CD4-positive, alpha-beta T cell treated with Interleukin-15 for 1 hour (primary cell): ENCODE measurements at regions not wholly inside any gene's neighbourhood (a gene's known extent, or its start where the extent isn't known, plus 50 kb on each side); places are given as distances from the start of the nearest gene placed in this dataset.

Experiments used
- DNase-seq: peaks from one replicate; pipeline ENCODE4 v3.0.0-alpha.2; 2020

DNA sequence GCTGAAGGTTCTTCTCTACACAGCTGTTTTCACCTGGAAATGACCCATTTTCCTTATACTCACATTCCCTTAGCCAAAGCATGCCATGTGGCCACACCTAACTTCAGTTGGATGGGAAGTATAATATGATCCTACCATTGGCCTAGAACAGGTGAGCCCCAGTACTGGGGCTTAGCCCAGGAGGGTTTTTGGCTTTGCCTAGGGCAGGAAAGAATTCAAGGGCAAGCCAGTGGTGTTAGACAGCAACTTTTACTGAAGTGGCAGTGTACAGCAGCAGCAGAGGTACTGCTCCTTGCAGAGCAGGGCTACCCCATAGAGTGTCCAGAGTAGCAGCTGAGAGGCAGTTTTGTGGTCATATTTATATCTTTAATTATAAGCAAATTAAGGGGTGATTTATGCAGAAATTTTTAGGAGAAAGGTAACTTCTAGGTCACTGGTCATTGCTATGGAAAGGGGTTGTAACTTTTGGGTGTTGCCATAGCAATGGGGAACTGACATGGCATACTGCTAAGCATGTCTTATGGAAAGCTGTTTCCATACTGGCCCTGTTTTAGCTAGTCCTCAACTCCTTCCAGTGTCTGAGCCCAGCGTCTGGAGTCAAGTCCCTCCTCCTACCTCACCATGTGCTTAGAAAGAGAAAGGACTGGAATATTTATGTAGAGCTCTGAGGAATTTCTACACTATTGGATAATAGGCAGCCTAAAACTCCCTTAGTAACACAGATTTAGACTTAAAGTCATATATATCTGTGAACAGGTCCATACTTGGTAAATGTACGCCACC, 109.0 kb upstream of the DTNA start:
- no peak for DNase-seq

DNA sequence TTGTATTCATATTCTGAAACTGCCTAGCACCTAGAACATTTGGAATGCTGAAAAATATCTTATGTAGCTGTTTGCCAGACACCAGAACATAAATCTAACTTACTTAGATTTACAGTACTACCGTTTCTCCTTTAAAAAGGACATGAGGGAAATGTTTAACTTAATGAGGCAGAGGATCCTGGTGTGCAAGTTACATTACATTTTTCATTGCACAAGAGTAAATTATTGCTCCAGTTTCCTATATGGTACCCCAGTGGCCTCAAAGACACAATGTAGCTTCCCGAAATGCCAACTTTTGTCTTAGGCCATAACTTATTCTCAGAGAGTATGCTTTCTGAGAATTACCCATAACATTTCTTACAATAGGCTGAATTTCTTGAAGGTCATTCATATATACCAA, 105.5 kb upstream of the DTNA start:
- no peak for DNase-seq

DNA sequence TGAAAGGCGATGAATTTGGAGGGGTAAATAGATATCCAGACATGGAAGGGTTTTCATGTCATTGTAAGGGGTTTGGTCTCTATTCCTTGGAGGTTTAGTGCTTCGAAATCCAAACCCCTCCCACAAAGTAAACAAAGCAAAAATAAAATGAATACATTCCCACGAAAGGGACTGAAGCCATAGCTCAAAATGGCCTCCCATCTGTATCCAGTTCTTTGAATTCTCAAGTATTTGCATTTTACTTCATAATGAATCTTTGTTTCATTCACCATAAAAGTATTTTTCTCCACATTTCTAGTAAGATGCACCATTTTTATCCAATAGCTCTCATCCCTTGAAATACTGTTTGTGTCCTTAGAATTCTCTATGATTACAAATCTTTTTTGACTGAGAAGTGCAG, 103.2 kb upstream of the DTNA start:
- DNase-seq = no peak

DNA sequence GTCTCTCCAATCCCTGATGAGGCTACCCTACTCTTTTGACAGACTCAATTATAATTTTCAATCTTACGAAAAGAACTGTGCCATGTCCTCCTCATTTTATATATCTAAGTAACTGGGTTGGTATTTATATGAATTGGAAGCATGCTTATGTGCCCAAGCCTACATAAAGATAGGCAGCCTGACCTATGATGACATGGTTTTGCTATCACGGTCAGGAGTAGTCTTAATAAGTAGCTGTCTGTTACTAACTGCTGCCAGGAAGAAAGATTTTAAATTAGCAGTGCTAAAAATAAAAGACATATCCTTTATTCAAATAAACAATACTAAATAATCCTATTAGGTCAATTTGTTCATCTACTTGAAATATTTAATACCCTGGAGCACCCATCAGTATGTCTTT, 102.0 kb upstream of the DTNA start:
- DNase-seq = no peak

DNA sequence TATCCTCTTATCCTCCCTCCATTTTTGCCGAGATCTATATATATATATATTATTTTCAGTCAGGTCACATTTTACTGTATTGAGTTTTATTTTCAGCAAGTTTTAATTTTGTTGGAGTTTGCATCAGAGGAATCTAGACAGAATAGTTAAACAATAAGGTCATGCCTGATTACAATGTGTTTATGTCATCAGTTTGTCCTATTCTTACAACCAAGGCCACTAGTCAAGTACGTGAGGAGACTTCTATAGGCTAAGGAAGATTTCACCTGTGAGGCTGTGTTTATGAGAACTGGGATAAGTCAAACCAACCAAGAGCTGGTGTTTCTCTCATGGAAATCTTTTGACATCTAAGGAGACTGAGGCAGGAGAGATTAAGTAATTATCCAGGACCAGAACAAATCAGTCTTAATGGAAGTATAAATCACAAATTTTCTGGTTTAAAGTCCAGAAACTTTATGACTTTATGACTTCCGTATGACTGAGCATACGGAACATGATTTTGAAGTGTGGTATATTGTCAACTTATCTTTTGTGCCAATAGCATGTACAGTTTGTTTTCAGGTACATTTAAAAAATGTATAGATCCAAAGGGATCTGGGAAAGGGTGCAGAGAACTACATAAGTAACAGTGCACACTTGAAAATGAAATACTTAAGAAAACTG, 100.0 kb upstream of the DTNA start:
- DNase-seq = no peak

DNA sequence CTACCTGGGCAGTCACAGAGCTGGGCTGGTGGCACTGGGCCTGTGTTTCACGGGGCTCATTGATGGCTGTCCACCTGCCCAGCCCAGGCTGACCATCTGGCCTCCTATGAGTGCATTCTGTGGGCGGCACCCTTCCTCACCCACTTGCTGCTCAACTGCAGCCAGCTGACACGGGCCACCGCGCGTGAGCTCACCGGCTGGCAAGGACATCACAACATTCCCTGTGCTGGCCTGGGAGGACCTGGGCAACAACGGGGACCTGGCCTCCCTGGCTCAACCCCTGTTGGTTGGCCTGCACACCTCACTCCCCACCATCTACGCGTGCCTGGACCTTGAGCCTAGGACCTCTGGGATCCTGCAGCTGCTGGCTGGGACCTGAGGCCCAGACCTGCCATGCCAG, 98.2 kb upstream of the DTNA start:
- no peak for DNase-seq

DNA sequence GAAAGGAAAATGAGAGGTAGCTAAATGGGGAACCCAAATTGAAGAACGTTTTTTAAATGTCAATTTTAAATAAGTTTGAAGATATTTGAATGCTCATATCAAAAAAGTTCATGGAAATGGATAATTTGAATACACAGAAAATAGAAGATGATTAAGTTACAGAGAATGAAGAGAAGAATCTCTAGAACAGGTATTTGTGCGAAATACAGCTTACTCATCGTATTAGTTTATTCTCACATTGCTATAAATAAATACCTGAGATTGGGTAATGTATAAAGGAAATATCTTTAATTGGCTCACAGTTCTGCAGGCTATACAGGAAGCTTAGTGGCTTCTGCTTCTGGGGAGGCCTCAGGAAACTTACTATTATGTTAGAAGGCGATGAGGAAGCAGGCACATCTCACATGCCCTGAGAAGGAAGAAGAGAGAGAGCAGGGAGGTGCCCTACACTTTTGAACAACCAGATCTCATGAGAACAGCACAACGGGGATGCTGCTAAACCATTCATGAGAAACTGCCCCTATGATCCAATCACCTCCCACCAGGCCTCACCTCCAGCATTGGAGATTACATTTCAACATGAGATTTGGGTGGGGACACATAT, 89.7 kb upstream of the DTNA start:
- no peak for DNase-seq

DNA sequence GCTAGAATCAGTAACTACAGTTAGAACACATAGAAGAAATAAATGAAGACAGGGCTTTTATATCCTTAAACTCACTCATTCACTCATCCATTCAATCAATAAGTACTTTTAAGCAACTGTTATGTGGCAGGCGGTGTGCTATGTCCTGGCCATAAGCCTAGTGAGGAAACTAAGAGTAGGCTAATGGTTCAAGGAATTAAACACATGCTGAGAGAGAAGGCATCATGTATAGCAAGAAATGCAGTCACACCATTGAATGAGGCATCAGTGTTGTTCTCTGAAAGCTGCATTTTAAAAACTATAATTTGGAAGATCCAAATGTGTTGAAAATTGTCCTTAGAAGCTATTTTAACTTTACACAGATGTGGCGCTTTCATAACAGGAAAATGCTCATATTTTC, 86.5 kb upstream of the DTNA start:
- no peak for DNase-seq

DNA sequence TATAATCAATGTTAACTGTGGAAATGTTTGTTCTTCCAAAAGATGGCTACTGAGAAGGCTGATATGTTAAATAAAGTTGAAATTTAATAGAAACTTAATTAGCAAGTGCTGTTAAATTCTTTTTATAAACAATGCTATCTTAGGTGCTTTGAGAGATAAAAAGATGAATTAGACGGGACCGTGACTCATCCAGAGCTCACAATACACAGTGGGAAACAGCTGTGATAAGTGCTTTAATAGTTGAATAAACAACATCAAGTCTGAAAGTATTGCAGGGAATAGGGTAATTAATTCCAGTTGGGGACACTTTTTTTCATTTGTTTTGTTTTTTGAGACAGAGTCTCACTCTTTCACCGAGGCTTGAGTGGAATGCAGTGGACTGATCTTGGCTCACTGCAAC, 85.5 kb upstream of the DTNA start:
- DNase-seq = no peak

DNA sequence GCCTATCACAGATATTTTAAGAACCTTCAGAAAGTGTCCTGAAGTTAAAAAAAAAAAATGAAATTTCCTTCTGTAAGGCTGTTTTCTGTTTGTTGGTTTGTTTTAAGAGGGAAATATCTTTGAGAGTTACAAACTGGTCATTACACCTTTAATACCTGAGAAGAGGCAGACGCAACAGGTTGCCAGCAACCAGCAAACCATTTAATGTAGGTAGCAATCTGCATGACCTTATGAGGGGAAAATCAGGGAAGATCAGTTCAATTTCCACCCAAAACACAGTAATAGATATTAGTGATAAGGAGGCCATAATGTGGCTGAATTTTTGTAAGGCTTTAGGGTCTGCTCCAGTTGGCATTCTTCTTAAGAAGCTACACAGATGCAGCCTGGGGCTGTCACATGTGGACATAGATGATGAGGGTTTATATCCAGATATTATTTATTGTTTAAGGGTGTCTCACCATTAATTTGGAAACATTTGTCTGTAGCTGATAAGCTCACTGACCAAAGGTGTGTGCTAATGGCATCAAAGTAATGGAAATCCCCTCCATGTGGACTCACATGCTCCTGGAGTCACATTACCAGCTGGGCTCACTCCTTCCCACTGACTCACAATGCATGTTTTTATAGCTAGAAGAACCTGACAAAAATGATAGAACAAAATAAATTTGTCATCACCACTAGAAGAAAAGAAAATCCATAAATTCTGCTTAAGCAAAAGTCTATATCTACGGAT, 83.5 kb upstream of the DTNA start:
- DNase-seq = no peak

DNA sequence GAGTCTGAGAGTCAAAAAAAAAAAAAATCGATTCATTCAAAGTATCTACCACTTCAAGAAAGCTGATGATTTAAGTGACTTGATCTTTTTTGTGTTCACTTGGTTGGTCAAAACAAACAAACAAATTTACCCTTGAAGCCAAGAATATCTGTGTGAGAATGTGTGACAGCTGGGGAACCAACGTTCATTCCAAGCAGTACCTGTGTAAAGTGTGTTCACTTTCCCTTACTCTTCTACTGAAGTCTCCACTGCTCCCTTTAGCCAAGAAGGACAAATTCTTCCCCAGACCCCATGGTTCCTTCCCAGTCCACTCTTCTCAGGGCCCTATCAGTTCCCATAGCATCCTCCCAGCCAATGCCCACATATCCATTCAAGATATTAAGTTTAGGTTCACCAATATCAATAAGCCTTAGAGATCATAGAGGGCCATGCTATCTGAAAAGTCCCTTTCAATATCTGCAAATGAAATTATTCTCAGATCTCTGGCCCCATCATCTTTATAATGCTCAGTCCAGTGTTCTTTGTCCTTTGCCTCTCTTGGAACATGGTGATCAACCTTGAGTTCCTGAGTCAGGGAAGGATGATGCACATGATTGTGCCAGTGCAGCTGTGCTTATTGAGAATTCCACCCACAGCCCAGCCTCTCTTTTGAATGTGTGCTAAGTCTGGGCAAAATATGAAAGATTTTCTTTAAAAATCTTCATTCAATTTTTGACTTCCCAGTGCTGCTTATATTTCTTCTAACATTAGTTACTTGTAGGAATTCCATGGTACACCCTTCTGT, 82.8 kb upstream of the DTNA start:
- DNase-seq = no peak

DNA sequence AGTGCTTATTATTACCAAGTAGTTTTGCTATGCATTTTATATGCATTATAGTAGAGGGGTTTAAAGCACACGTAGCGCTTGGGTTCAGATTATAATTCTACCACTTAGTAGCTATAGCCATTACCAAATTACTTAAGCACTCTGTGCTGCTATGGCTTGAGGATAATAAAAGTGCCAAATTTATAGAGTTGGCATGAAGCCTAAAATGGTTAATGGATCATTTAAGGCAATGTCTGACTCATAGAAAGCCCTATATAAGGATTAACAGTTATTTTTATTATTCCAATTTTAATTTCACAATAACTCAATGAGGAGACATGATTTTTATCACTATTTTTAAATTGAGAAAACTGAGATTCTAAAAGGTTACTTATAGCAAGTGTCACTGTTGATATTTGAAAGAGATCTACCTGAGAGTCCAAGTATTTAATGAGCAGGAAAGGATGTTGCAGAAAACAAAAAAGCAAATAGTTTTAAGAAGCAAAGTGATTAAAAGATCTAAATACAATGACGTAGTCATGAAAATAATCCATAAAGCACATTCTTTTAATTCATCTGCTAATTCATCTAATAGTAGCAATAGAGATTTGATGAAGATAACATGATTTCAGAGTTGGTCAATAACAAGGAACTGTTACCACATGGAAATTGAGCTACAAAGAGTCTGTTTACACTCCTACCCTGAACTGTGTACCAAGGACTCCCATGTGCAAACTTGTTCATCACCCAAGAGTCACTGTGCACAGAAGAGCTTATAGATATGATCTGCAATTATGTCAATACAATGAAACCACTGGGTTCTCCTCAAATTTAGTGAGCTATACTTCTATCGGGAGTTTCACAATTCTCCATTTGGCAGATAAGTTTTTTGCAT, 78.8 kb upstream of the DTNA start:
- no peak for DNase-seq

DNA sequence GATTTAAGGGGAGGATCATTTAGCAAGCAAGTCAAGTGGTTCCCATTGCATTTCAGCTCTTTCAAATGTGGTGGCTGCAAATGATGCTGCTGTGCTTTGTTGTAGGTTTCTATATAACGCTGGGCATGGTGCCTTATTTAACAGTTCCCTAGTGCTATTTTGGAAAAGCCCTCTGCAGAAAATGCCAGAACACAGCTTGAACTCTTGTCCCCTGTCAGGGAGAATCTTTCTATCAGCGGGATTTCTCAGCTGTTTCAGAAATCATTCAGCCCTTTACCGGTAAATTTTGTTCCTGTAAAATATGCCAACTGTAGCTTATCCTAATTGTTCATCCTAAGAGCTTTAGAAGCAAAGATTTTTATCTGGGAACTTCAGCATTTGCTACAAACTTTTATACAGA, 77.8 kb upstream of the DTNA start:
- no peak for DNase-seq

DNA sequence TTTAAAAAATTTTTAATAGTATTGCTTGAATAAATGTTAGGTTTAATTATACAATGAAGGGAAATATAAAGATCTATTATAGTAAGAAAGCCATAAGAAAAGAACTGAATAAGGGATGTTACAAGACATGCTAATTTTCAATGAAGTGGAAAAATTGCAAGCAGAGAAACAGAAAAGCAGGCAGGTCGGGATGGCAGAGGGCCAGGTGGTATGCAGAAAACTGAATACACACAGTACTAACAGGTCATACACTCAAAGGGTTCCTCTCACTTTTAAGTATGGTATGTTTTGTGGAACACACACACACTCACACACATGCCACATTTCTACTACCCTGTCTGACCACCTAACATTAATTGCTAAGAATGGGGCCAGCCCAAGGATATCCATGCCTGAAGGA, 76.7 kb upstream of the DTNA start:
- DNase-seq = no peak

DNA sequence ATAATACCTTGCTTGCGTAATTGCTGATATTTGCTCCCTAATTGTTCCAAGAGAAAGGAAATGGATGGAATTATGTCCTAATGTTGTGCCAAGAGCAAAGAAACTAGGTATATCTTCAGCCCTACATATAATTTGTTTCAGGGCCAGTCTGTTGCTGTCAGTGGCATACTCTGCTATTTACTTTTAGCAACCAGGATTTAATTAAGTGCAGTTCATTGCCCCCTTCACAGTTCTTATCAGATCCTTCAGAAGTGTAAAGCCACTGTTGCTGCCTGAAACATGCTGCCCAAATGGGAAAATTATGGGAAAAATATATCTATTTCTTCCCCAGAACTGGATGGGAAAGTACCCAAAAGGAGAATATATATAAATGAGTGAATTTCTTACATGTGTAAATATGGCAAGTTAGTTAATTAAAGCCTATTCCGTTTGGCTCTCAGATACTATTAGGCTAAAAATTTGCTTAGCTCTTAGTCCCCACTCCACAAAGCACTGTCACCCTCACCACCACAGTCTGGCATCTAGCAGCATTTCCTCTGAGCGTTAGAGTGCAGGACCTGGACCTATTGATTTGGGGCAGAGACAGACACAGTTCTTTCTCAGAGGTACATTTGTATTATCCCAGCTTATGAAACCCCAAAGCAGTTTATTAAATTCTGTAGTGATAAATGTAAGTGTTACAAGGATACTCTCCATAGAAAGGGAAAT, 72.8 kb upstream of the DTNA start:
- DNase-seq = no peak

DNA sequence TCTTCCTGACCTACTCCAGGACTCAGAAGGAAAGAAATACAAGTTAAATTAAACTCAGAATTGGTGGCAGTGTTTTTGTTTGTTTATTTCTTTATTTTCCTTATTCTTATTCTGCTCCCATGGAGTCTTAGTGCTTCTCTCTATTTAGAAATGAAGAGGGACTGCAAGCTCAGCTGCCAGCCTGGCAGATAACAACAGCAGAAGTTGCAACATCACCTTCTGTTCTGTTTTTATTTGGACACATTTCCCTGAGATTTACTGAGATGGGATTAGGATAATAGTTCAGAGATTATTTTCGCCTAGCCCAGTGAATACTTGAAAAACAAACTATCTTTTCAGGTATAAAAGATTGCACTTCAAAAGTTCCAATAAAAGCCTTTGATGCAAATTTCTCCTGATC, 70.4 kb upstream of the DTNA start:
- DNase-seq = no peak

DNA sequence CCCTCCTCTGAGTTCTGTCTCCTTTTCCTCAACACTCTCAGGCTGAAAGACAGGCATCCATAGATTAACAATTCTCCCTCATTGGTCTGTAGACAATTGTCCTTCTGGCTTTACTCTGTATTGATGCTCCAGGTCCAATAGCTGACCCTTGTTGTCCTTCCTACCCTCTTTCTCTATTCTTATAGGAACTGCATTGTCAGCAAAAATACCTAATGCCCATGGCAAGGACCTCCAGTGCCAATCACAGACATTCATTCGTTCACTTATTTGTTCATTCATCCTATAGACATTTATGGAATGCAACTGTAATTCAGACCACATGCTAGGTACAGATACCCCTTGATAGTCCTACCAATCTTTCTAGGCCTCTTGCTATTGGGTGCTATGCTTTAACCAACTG, 69.8 kb upstream of the DTNA start:
- DNase-seq = no peak

DNA sequence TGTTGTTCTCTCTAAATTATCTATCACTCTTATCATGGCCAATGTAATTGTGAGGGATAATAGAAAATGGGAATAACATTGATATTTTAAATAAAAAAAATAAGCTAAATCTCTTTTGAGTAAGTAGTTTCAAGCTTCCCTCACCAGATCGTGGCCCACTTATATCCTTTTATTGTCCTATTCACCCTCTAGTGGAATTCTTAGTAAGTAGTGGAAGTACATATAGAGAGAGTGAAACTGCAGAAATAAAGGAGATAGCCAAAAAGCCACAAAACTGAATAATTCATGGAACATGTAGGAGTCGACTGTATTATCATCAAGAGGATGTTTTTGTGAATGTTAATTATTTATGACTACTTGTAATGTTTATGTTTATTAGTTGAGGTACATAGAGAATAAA, 66.1 kb upstream of the DTNA start:
- DNase-seq = no peak

DNA sequence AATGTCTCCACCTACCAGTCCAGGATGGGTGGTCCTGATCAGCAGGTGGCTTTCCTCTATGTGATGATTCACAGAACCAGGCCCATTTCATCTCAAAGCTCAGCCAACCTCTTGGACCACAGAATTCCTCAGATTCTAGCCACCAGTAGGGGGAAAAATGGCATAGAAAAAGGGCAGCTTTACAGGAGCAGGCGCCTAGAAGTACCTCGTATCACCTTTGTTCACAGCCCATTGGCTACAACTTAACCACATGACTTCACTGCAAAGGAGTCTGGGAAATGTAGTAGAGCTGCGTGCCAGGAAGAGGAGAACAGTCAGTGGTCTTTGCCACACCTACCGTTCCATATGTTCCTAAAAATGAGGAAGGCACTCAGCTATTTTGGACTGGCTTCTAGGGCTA, 62.8 kb upstream of the DTNA start:
- no peak for DNase-seq

DNA sequence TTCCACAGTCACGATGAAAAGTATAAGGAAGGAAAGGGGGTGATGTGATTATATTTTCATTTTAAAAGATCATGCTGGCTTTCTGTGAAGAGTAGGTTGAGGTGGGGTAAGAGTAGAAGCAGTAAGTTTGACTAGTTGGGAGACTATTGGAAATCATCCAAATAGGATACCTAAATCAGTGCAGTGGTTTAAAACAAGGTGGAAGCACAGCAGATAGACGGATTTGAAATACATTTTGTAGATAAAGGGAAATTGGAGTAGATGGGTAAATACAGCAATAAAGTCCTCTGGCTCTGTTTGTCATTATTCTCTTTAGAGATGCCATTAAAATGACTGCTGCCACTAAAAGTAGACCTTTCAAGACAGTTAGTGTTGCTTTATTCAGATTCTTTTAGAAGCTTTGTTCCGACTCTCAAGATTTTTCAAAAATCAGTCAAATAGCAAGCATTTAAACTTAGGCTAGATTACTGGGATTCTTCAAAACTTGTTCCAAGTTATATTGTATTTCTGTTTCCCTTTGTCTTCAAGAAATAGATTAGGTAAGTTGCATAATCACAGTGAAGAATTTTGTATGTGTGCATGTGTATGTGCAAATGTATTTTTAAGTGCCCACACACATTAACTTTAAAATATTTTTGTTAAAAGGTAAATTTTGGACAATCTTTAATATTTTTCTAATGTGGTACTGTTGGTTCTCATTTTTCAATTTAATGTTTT, 61.7 kb upstream of the DTNA start:
- no peak for DNase-seq

DNA sequence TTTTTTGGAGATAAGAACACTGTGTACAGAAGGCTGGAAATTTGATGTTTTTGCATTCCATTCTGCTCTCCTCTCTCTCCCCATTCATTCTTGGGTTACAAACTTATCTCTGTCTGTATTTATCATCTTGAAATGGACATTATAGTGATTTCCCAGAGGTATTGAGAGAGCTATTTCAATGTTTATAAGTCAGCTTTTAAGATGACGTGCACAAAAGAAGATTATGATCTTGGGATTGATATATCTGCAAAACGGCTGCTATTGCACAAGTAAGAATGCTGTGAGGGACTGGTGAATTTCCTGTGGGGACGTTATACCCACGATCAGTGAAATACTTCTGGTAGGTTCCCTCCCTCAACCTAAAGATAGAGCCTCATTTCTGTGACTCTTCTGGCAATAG, 61.0 kb upstream of the DTNA start:
- no peak for DNase-seq
